Naive B cell (primary cell): ENCODE measurements at regions not wholly inside any gene's neighbourhood (a gene's known extent, or its start where the extent isn't known, plus 50 kb on each side); places are given as distances from the start of the nearest gene placed in this dataset.
"Not testable (repeated sequence)": the region's sequence is repeated elsewhere in the genome, so short reads cannot be mapped to it uniquely, and the experiment has no call there.

Source experiments
- ATAC-seq, 2 donors: fragments of 150-1000 bp; cut with Tn5 transposase; 2 replicates each; pipeline ENCODE4 v1.10.0; 2021; ENCODE audit warnings: low read depth in 2 of 2, mild to moderate bottlenecking in 2 of 2, moderate library complexity in 2 of 2
- DNase-seq: peaks from one replicate; pipeline ENCODE4 v3.0.0; 2022
- H3K27ac Mint-ChIP-seq, 6 donors: one replicate each; pipeline ENCODE4 v1.8.0; 2020 to 2022; ENCODE audit warnings: mild to moderate bottlenecking in 6 of 6, mixed read lengths in 6 of 6, moderate library complexity in 5 of 6, inconsistent platforms in 2 of 6
- H3K27me3 Mint-ChIP-seq, 3 donors: one replicate each; pipeline ENCODE4 v1.8.0; 2021 to 2022; ENCODE audit warnings: mixed read lengths in 3 of 3, mild to moderate bottlenecking in 1 of 3
- H3K36me3 Mint-ChIP-seq, 2 donors: one replicate each; pipeline ENCODE4 v1.8.0; 2020 to 2022; ENCODE audit warnings: mixed read lengths in 2 of 2, inconsistent platforms in 1 of 2, mild to moderate bottlenecking in 1 of 2
- H3K4me1 Mint-ChIP-seq, 3 donors: one replicate each; pipeline ENCODE4 v1.8.0; 2020 to 2022; ENCODE audit warnings: mixed read lengths in 3 of 3, inconsistent platforms in 1 of 3, mild to moderate bottlenecking in 1 of 3, moderate library complexity in 1 of 3
- H3K4me3 Mint-ChIP-seq, 8 donors: one replicate each; pipeline ENCODE4 v1.8.0; 2020 to 2022; ENCODE audit warnings: mild to moderate bottlenecking in 8 of 8, mixed read lengths in 8 of 8, moderate library complexity in 8 of 8, inconsistent platforms in 2 of 8
- H3K9me3 Mint-ChIP-seq, 7 donors: one replicate each; pipeline ENCODE4 v1.8.0; 2020 to 2022; ENCODE audit warnings: mixed read lengths in 7 of 7, mild to moderate bottlenecking in 5 of 7, inconsistent platforms in 2 of 7, moderate library complexity in 1 of 7

DNA sequence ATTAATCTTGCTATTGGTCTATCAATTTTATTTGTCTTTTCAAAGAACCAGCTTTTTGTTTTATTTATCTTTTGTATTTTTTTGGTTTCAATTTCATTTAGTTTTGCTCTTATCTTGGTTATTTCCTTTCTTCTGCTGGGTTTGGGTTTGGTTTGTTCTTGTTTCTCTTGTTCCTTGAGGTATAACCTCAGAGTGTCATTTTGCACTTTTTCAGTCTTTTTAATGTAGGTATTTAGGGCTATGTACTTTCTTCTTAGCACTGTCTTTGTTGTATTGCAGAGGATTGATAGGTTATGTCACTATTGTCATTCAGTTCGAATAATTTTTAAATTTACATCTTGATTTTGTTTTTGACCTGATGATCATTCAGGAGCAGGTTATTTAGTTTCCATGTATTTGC, 92.7 kb upstream of the DCD start:
- no peak for ATAC-seq
- DNase-seq = no peak
- Mint-ChIP-seq H3K36me3 (peaks cover 0 to 8% of the 10 kb centered on the region in 2 donors), H3K27me3 (peaks cover 19 to 58% (median 43%) of the 10 kb centered on the region in 3 donors), H3K4me3 (no peak overlapping the region), H3K9me3 (peaks cover 0 to 3% (median 0%) of the 10 kb centered on the region in 7 donors), H3K27ac (no peak overlapping the region), H3K4me1 (no peaks in the 10 kb centered on the region)

DNA sequence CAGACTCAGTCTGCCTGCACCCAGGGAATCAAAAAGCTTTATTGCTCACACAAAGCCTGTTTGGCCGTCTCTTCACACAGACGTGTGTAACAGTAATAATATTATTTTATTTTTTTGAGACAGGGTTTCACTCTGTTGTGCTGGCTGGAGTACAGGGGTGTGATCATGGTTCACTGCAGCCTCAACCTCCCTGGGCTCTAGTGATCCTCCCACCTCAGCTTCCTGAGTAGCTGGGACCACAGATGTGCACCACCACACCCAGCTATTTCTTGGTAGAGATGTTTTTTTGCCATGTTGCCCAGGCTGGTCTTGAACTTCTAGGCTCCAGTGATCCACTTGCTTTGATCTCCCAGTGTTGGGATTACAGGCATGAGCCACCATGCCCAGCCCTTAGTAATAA, 88.4 kb upstream of the DCD start:
- DNase-seq (no peak), ATAC-seq (no peak)
- Mint-ChIP-seq H3K27me3 (peaks cover 0 to 19% (median 15%) of the 10 kb centered on the region in 3 donors), H3K36me3 (no peaks in the 10 kb centered on the region), H3K9me3 (no peaks in the 10 kb centered on the region), H3K27ac (no peak overlapping the region), H3K4me1 (no peaks in the 10 kb centered on the region), H3K4me3 (no peak overlapping the region)

DNA sequence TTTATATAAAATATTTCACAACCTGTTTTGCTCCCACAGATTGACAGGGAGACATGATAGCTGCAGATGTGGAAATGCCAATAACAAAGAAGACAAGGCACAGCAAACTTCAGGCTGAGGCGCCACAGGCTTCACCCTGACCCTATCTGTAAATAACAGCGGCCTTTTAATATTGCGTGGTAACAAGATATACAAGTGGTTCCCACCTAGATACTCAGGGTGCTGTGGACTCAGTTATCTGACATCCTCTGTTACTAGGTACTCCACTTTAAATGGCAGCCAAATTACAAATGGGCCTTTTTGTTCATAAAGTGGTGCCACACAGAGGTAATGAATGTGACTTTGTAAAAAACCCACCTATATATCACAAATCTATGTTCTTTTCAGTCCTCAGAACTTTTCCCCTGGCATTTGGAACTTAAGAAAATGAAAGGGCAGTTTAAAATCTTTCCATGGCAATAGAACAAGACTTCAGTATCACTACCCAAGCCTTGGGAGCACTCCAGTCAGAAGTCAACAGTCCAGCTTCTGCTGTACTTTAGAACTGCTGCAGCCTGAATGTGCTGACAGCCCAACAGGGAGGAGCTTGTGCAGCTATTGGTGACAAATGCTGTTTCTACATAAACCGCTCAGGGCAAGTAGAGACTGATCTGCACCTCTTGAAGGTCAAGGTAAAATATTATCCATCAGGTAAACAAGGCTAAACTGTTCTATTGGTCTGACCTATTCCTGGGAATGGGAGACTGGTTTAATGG, 86.2 kb upstream of the DCD start:
- no peaks in the 10 kb centered on the region for H3K9me3 Mint-ChIP-seq
- ATAC-seq (no peak), DNase-seq (no peak)
- H3K4me3 Mint-ChIP-seq = no peak overlapping the region
- peaks cover 0 to 21% (median under 1%) of the 10 kb centered on the region in 3 donors for H3K27me3 Mint-ChIP-seq
- no peak overlapping the region for H3K27ac Mint-ChIP-seq
- H3K4me1 Mint-ChIP-seq = no peaks in the 10 kb centered on the region
- no peaks in the 10 kb centered on the region for H3K36me3 Mint-ChIP-seq

DNA sequence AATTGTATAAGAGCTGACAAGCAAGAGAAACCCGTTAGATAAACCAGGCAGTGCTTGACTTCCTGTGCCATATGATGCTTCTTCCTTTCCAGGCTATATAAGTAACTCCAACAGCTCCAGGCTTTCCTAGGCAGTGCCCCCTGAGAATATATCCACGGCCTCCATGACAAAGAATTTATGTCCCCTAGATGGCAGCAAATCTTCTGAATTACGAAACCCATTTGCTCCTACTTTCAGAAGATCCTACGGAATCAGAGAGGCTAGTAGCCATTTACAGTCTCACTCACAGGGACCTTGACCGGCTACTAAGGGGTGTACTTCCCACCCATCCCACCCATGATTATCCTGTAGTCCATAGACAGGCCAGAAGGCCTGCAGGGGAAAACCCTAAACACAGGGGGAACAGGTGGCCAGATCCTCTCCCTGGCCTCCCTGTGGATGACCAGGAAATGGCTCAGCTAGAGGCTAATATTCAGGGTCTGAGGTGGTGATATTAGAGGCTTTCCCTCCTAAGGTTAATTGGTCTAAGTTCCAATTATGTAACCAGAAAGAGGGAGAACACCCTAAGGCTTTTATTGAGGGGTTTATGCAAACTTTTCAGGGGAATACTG, 77.2 kb upstream of the DCD start:
- peak overlapping the region in 1 of 6 donors; percentile 32 for H3K27ac Mint-ChIP-seq
- ATAC-seq = no peak
- H3K4me1 Mint-ChIP-seq = peaks cover 0 to 4% (median 0%) of the 10 kb centered on the region in 3 donors
- no peaks in the 10 kb centered on the region for H3K36me3 Mint-ChIP-seq
- no peak overlapping the region for H3K4me3 Mint-ChIP-seq
- no peaks in the 10 kb centered on the region for H3K9me3 Mint-ChIP-seq
- DNase-seq = no peak
- peaks cover 15 to 37% (median 21%) of the 10 kb centered on the region in 3 donors for H3K27me3 Mint-ChIP-seq

DNA sequence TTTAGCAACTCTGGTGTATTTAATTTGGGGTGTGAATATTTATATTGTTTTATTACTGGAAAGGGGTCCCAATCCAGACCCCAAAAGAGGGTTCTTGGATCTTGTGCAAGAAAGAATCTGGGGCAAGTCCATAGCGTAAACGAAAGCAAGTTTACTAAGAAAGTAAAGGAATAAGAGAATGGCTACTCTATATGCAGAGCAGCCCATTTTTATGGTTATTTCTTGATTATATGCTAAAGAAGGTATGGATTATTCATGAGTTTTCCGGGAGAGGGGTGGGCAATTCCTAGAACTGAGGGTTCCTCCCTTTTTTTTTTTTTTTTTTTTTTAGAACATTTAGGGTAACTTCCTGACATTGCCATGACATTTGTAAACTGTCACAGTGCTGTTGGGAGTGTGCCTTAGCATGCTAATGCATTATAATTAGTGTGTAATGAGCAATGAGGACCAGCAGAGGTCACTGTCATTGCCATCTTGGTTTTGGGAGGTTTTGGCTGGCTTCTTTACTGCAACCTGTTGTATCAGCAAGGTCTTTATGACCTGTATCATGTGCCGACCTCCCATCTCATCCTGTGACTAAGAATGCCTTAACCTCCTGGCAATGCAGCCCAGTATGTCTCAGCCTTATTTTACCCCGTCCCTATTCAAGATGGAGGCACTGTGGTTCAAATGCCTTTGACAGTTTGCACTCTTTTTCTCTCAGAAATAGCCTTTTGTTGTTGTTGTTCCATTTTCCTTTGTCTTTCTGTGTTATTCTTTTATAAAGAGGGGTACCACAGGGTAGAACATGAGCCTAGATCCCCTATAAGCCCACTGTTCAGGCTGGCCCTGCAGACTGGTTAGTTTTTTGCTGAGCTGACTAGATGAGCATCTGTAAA, 75.5 kb upstream of the DCD start:
- no peak overlapping the region for H3K4me3 Mint-ChIP-seq
- peak in 1 of 2 donors; percentile 44 for ATAC-seq
- DNase-seq = peak; percentile 7
- peaks cover 0 to 4% (median 3%) of the 10 kb centered on the region in 3 donors for H3K4me1 Mint-ChIP-seq
- H3K36me3 Mint-ChIP-seq = no peaks in the 10 kb centered on the region
- no peak overlapping the region for H3K27ac Mint-ChIP-seq
- H3K27me3 Mint-ChIP-seq = peaks cover 21 to 38% (median 22%) of the 10 kb centered on the region in 3 donors
- peaks cover 0 to 3% (median 0%) of the 10 kb centered on the region in 7 donors for H3K9me3 Mint-ChIP-seq

DNA sequence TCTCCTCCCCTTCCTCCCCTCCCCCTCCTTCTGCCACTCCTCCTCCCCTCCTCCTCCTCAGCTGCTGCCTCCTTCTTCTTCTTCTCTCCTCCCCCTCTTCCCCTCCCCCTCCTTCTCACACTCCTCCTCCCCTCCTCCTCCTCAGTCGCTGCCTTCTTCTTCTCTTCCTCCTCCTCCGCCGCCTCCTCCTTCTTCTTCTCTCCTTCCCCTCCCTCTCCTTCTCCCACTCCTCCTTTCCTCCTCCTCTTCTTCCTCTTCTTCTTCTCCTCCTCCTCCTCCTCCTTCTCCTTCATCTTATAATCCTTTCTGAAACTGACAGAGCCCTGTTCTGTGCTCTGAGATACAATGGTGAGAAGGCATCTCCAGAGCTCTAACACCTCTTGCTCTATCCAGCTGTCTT, 73.1 kb upstream of the DCD start:
- H3K9me3 Mint-ChIP-seq = peaks cover 0 to 3% (median 0%) of the 10 kb centered on the region in 7 donors
- DNase-seq (no peak), ATAC-seq (no peak)
- no peaks in the 10 kb centered on the region for H3K36me3 Mint-ChIP-seq
- H3K27ac Mint-ChIP-seq = no peak overlapping the region
- no peak overlapping the region for H3K4me3 Mint-ChIP-seq
- H3K4me1 Mint-ChIP-seq = peaks cover 0 to 4% (median 3%) of the 10 kb centered on the region in 3 donors
- H3K27me3 Mint-ChIP-seq = peaks cover 27 to 43% (median 33%) of the 10 kb centered on the region in 3 donors

DNA sequence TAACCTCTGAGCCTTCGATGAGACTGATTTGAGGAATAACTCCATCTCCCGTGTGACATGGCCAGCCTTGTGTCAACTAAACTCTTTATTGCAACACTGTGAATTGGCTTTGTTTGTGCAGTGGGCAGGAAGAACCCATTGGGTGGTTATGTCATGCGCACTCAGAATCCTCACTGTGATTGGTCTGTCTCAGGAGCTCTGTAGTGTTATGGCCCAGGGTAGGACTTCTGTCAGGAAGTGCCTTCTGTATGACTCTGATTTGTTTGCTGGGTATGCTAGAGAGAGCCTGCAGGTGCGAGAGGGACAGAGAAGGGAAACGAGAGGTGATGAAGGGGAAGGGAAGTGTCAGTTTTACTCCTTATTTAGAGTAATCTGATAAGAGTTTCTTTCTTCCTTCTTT, 71.5 kb upstream of the DCD start:
- ATAC-seq (peak in 1 of 2 donors; percentile 27), DNase-seq (no peak)
- Mint-ChIP-seq H3K9me3 (peaks cover 0 to 3% (median 0%) of the 10 kb centered on the region in 7 donors), H3K27me3 (peaks cover 29 to 54% (median 37%) of the 10 kb centered on the region in 3 donors), H3K36me3 (no peaks in the 10 kb centered on the region), H3K4me3 (no peak overlapping the region), H3K4me1 (peaks cover 0 to 4% (median 3%) of the 10 kb centered on the region in 3 donors), H3K27ac (no peak overlapping the region)

DNA sequence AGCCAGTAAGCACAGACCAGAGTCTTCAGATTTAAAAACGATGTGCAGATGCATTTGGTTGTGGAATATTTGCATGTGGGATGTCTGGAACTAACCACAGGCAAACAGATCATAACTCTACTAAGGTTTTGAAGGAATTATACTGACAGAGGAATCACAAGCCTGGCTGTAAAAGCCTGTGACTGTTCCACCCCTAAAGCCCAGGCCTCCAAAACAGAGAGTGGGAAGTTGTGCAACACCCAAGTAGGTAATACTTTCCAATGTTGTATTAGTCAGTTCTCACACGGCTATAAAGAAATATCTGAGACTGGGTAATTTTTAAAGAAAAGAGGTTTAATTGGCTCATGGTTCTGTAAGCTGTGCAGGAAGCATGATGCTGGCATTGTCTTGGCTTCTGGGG, 68.1 kb upstream of the DCD start:
- ATAC-seq = no peak
- Mint-ChIP-seq H3K4me3 (no peak overlapping the region), H3K27me3 (peaks cover 21 to 64% (median 44%) of the 10 kb centered on the region in 3 donors), H3K9me3 (peaks cover 0 to 6% (median 0%) of the 10 kb centered on the region in 7 donors), H3K27ac (no peak overlapping the region), H3K4me1 (peaks cover 0 to 3% (median under 1%) of the 10 kb centered on the region in 3 donors), H3K36me3 (no peaks in the 10 kb centered on the region)
- no peak for DNase-seq

DNA sequence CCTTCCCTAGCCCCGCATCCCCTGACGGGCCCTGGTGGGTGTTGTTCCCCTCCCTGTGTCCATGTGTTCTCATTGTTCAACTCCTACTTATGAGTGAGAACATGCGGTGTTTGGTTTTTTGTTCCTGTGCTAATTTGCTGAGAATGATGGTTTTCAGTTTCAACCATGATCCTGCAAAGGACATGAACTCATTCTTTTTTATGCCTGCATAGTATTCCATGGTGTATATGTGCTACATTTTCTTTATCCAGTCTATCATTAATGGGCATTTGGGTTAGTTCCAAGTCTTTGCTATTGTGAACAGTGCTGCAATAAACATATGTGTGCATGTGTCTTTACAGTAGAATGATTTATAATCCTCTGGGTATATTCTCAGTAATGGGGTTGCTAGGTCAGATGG, 65.7 kb upstream of the DCD start:
- not testable (repeated sequence) for H3K4me3 Mint-ChIP-seq, ATAC-seq, H3K27ac Mint-ChIP-seq, H3K4me1 Mint-ChIP-seq, DNase-seq, H3K9me3 Mint-ChIP-seq, H3K36me3 Mint-ChIP-seq
- peaks cover 12 to 54% (median 37%) of the 10 kb centered on the region in 3 donors for H3K27me3 Mint-ChIP-seq

DNA sequence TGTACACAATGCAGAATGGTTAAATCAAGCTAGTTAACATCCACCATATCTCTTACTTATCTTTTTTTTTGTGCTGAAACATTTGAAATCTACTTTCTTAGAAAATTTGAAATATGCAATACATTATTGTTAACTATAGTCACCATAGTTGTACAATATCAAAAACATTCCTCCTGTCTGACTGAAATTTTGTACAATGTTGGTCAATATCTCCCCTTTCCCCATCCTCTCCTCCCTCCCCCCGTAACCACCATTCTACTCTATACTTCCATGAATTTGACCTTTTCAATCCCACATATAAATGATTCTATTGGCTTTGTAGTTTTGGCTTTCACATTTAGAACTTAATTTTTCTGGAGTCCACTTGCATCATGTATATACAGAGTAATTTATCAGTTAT, 63.5 kb upstream of the DCD start:
- peaks cover 0 to 6% (median 0%) of the 10 kb centered on the region in 7 donors for H3K9me3 Mint-ChIP-seq
- no peaks in the 10 kb centered on the region for H3K4me1 Mint-ChIP-seq
- H3K36me3 Mint-ChIP-seq = no peaks in the 10 kb centered on the region
- no peak overlapping the region for H3K27ac Mint-ChIP-seq
- peaks cover 10 to 43% (median 29%) of the 10 kb centered on the region in 3 donors for H3K27me3 Mint-ChIP-seq
- no peak overlapping the region for H3K4me3 Mint-ChIP-seq
- DNase-seq (no peak), ATAC-seq (no peak)

DNA sequence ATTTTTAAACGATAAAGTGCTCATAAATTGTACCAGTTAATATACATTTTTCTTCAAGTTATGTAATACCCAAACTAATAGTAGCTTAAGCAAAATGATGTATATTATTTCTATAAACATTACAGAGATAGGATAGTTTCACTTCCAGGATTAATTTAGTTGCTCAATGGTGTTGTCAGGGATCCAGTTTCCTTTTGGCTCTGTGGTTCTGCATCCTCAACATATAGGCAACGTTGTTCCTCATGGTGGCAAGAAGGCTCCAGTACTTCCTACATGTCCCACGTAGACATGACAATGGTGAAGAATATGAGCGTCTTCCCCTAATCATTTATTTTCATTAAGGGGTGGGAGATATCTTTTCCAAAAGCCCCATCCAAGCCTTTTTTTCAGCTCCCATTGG, 60.7 kb upstream of the DCD start:
- DNase-seq (no peak), ATAC-seq (no peak)
- Mint-ChIP-seq H3K36me3 (no peaks in the 10 kb centered on the region), H3K27ac (no peak overlapping the region), H3K27me3 (peaks cover 8 to 23% (median 20%) of the 10 kb centered on the region in 3 donors), H3K9me3 (peaks cover 0 to 2% (median 0%) of the 10 kb centered on the region in 7 donors), H3K4me1 (no peaks in the 10 kb centered on the region), H3K4me3 (no peak overlapping the region)

DNA sequence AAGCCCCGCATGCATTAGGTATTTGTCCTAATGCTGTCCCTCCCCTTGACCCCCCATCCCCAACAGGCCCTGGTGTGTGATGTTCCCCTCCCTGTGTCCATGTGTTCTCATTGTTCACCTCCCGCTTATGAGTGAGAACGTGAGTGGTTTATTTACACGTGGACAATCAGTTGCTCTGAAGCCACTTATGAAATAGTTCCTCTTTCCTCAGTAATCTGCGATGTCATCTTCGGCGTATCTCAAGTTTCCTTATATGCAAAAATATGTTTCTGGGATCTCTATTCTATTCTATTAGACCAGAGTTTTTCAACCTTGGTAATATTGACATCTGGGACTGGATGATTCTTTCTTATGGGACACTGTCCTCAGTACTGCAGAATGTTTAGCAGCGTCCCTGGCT, 56.0 kb upstream of the DCD start:
- no peak for DNase-seq
- no peak for ATAC-seq
- Mint-ChIP-seq H3K27ac (no peak overlapping the region), H3K9me3 (no peaks in the 10 kb centered on the region), H3K27me3 (peaks cover 14 to 20% (median 15%) of the 10 kb centered on the region in 3 donors), H3K4me1 (no peaks in the 10 kb centered on the region), H3K4me3 (no peak overlapping the region), H3K36me3 (no peaks in the 10 kb centered on the region)

DNA sequence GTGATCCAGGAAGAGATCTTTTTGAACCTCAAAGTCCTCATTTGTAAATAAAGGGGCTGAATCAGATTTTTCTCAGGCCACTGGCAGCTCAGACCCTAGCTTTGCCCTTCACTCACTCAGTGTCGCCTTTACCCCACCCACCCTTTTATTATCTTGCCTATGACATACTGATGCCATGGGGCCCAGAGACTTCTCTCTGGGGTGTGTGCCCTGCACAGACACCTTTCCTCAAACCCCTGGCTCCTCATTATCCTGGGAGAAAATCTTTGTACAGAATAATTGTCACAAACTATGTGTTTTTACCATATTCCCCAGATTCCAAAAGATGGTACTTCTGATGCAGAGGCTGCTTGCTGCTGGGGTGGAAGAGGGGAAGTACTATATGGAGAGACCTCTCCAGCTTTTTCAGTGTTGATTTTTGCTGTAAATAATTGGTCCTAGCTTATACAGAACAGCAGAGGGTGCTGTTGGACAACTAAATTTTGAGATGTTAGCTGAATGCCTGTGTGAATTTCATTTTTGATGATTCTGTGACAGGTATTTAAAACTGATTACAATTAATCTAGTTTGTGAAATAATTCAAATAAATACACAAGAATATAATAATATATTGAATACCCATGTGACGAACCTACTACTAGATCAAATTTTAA, 53.9 kb upstream of the DCD start:
- H3K4me1 Mint-ChIP-seq = no peaks in the 10 kb centered on the region
- DNase-seq (peak; percentile 22), ATAC-seq (no peak)
- no peaks in the 10 kb centered on the region for H3K9me3 Mint-ChIP-seq
- H3K27me3 Mint-ChIP-seq = peaks cover 18 to 24% (median 23%) of the 10 kb centered on the region in 3 donors
- peak overlapping the region in 2 of 6 donors; percentile 7 to 11 for H3K27ac Mint-ChIP-seq
- no peak overlapping the region for H3K4me3 Mint-ChIP-seq
- no peaks in the 10 kb centered on the region for H3K36me3 Mint-ChIP-seq
